WERI-Rb-1 (cell line): ENCODE measurements at regions not wholly inside any gene's neighbourhood (a gene's known extent, or its start where the extent isn't known, plus 50 kb on each side); places are given as distances from the start of the nearest gene placed in this dataset.

Experiments
- DNase-seq: peaks from one replicate; pipeline ENCODE4 v3.0.0-alpha.2; 2020
- H3K27ac ChIP-seq: fragments of 250-450 bp; sonication (Bioruptor Pico); 2 replicates; pipeline ENCODE4 v1.5.1; 2020; ENCODE audit warnings: mild to moderate bottlenecking, moderate library complexity
- H3K27me3 ChIP-seq: fragments of 250-450 bp; sonication (Bioruptor Pico); 2 replicates; pipeline ENCODE4 v1.5.1; 2021; ENCODE audit warnings: mild to moderate bottlenecking, low read depth, moderate library complexity; ENCODE audit not compliant: insufficient read depth, severe bottlenecking
- H3K36me3 ChIP-seq: fragments of 250-450 bp; sonication (Bioruptor Pico); 2 replicates; pipeline ENCODE4 v1.5.1; 2020; ENCODE audit warnings: mild to moderate bottlenecking, moderate library complexity
- H3K4me3 ChIP-seq: 2 replicates; pipeline ENCODE4 v1.5.1; 2011; ENCODE audit warnings: low read depth, mild to moderate bottlenecking, control low read depth, low read length
- H3K9me3 ChIP-seq: fragments of 250-450 bp; sonication (Bioruptor Pico); 2 replicates; pipeline ENCODE4 v1.5.1; 2021; ENCODE audit warnings: mild to moderate bottlenecking, moderate library complexity; ENCODE audit not compliant: severe bottlenecking
- TF ChIP-seq, protein P1 (sequence below): IDR thresholded peaks from 2 replicates; pipeline ENCODE4 v1.5.1; 2011; ENCODE audit warnings: low read depth, mild to moderate bottlenecking, control low read depth, inconsistent platforms, low read length

- no peak for DNase-seq
- Histone ChIP-seq H3K27me3 (peaks cover 70% of the 10 kb centered on the region), H3K9me3 (no peaks in the 10 kb centered on the region), H3K36me3 (no peaks in the 10 kb centered on the region), H3K4me3 (no peak overlapping the region), H3K27ac (no peak overlapping the region)
- TF ChIP-seq, protein P1, sequence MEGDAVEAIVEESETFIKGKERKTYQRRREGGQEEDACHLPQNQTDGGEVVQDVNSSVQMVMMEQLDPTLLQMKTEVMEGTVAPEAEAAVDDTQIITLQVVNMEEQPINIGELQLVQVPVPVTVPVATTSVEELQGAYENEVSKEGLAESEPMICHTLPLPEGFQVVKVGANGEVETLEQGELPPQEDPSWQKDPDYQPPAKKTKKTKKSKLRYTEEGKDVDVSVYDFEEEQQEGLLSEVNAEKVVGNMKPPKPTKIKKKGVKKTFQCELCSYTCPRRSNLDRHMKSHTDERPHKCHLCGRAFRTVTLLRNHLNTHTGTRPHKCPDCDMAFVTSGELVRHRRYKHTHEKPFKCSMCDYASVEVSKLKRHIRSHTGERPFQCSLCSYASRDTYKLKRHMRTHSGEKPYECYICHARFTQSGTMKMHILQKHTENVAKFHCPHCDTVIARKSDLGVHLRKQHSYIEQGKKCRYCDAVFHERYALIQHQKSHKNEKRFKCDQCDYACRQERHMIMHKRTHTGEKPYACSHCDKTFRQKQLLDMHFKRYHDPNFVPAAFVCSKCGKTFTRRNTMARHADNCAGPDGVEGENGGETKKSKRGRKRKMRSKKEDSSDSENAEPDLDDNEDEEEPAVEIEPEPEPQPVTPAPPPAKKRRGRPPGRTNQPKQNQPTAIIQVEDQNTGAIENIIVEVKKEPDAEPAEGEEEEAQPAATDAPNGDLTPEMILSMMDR = no peak
Observed at GRCh38 chr15:98321896-98322295, 326.4 kb upstream of the IGF1R start.

GRCh38 chr15:98322581-98322980 is 325.8 kb upstream of the IGF1R start:
- no peak for DNase-seq
- H3K36me3 ChIP-seq = no peaks in the 10 kb centered on the region
- TF ChIP-seq, protein P1 = no peak
- H3K4me3 ChIP-seq = no peak overlapping the region
- H3K27ac ChIP-seq = no peak overlapping the region
- H3K9me3 ChIP-seq = no peaks in the 10 kb centered on the region
- peaks cover 66% of the 10 kb centered on the region for H3K27me3 ChIP-seq

DNA sequence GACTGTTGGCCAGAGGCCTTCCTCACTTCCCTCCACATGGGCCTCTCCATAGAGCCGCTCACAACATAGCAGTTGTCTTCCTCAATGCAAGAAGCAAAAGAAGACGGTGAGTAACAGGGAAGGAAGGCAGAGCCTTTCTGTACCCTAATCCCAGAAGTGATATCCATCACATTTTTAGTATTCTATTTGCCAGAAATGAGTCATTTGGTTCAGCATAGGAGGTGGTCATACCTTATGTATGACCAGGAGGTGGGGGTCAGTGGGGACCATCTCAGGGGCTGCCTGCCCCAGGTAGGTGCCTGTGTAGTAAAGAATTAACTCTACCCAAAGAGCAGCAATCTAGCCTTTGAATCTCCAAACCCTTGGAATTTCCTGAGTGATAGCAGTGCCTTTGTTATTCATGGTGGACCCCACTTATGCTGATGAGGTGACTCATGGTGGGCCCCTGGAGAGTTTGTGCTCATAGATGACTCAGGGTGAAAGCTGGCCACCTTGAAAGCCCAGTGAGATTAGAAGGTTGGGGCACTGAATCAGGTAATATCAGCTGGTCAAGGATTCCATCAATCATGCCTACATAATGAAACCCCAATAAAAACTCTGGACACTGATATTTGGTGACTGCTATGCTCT is 323.9 kb upstream of the IGF1R start:
- TF ChIP-seq, protein P1 = no peak
- H3K27ac ChIP-seq = no peak overlapping the region
- H3K36me3 ChIP-seq = no peaks in the 10 kb centered on the region
- no peak overlapping the region for H3K4me3 ChIP-seq
- no peaks in the 10 kb centered on the region for H3K9me3 ChIP-seq
- H3K27me3 ChIP-seq = peaks cover 66% of the 10 kb centered on the region
- DNase-seq = no peak

GRCh38 chr15:98326804-98327203 is 321.5 kb upstream of the IGF1R start:
- Histone ChIP-seq H3K36me3 (no peaks in the 10 kb centered on the region), H3K4me3 (no peak overlapping the region), H3K27ac (no peak overlapping the region), H3K27me3 (peaks cover 58% of the 10 kb centered on the region), H3K9me3 (no peaks in the 10 kb centered on the region)
- no peak for DNase-seq
- TF ChIP-seq, protein P1 = no peak

- no peak for DNase-seq
- TF ChIP-seq, protein P1 = no peak
- Histone ChIP-seq H3K27ac (no peak overlapping the region), H3K4me3 (no peak overlapping the region), H3K27me3 (peaks cover 67% of the 10 kb centered on the region), H3K9me3 (no peaks in the 10 kb centered on the region), H3K36me3 (no peaks in the 10 kb centered on the region)
Observed at GRCh38 chr15:98330258-98330657, 318.1 kb upstream of the IGF1R start.
